ENCODE measurements at regions not wholly inside any gene's neighbourhood (a gene's known extent, or its start where the extent isn't known, plus 50 kb on each side); places are given as distances from the start of the nearest gene placed in this dataset.

DNA sequence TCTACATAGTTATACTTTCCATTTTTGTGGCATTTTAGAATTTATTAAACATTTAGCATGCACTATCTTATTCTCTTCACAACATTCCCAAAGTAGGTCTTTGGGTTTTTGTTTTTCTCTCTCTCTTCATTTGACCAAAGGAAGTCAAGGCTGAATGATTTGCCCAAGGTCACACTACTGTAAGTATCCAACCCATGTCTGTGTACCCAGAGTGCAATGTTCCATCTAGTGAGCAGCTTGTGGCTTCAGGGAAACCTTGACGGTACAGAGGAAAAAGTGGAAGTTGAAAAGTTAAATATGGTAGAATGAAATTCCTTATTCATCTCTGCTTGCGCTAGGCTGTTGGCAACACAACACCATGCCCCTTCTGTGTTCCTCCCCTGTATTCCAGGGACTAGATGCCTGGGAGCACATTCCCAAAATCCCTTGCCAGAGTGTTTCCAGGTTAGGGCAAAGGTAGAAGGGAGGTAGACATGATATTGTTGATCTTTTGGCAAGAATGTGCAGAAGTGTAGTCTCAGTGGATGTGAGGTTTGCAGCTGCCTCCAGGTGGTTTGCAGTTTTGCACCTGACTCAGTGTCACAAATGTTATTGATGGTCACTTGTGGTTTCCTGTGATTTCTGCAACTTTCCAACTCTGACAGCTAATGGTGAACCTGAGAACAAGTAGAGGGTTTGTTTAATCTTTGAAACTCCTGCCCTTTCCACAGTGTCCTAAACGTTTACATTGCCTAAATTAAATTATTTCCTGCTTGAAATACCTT is 196.7 kb downstream of the RMST start:
- Mint-ChIP-seq H3K4me1 (ENCODE audit: low read depth, unreplicated experiment) (no peaks in the 10 kb centered on the region), H3K27me3 (ENCODE audit: unreplicated experiment) (no peaks in the 10 kb centered on the region), H3K27ac (ENCODE audit: unreplicated experiment) (no peak overlapping the region), H3K36me3 (ENCODE audit: unreplicated experiment) (peaks cover 8% of the 10 kb centered on the region), H3K9me3 (ENCODE audit: unreplicated experiment) (peaks cover 5% of the 10 kb centered on the region), H3K4me3 (ENCODE audit: unreplicated experiment) (no peak overlapping the region)
- TF ChIP-seq, protein P1, sequence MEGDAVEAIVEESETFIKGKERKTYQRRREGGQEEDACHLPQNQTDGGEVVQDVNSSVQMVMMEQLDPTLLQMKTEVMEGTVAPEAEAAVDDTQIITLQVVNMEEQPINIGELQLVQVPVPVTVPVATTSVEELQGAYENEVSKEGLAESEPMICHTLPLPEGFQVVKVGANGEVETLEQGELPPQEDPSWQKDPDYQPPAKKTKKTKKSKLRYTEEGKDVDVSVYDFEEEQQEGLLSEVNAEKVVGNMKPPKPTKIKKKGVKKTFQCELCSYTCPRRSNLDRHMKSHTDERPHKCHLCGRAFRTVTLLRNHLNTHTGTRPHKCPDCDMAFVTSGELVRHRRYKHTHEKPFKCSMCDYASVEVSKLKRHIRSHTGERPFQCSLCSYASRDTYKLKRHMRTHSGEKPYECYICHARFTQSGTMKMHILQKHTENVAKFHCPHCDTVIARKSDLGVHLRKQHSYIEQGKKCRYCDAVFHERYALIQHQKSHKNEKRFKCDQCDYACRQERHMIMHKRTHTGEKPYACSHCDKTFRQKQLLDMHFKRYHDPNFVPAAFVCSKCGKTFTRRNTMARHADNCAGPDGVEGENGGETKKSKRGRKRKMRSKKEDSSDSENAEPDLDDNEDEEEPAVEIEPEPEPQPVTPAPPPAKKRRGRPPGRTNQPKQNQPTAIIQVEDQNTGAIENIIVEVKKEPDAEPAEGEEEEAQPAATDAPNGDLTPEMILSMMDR (IDR thresholded peaks at IDR 0.05; ENCODE audit: partially characterized antibody, unreplicated experiment) = no peak
- no peak for DNase-seq

DNA sequence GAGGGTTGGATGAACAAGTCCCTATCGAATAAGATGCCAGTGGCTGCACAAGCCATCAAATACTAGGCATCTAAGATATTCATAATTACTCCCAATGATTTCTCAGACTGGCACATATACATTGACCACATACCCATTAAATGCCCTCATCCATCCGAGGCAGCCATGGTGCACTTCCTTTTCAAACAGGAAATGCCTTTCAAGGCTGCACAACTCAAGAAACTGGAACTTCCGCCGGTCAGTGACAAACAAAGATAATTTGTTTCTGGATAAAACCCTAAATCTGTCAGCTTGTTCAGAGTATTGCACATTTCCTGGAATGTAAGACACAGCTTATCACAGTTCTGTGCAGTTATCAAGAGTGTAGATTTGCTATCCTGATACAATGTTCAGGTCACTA is 203.7 kb downstream of the RMST start:
- TF ChIP-seq, protein P1 (IDR thresholded peaks at IDR 0.05; ENCODE audit: partially characterized antibody, unreplicated experiment) = no peak

DNA sequence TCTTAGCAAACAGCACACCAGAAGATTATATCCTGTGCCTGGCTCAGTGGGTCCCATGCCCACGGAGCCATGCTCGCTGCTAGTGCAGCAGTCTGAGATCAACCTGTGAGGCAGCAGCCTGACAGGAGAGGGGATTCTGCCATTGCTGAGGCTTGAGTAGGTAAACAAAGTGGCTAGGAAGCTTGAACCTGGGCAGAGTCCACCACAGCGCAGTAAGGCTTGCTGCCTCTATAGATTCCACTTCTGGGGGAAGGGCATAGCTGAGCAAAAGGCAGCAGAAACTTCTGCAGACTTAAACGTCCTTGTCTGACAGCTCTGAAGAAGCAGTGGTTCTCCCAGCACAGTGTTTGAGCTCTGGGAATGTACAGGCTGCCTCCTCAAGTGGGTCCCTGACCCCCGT is 210.3 kb downstream of the RMST start:
- H3K4me1 Mint-ChIP-seq (ENCODE audit: low read depth, unreplicated experiment) = no peaks in the 10 kb centered on the region
- H3K9me3 Mint-ChIP-seq (ENCODE audit: unreplicated experiment) = peaks cover 4% of the 10 kb centered on the region
- DNase-seq = no peak
- H3K36me3 Mint-ChIP-seq (ENCODE audit: unreplicated experiment) = peaks cover 4% of the 10 kb centered on the region
- TF ChIP-seq, protein P1 (IDR thresholded peaks at IDR 0.05; ENCODE audit: partially characterized antibody, unreplicated experiment) = no peak
- no peaks in the 10 kb centered on the region for H3K27me3 Mint-ChIP-seq (ENCODE audit: unreplicated experiment)
- H3K27ac Mint-ChIP-seq (ENCODE audit: unreplicated experiment) = no peak overlapping the region
- H3K4me3 Mint-ChIP-seq (ENCODE audit: unreplicated experiment) = no peak overlapping the region

More for the DNA sequence above, 203.7 kb downstream of the RMST start:
- H3K36me3 Mint-ChIP-seq (ENCODE audit: unreplicated experiment) = peaks cover 8% of the 10 kb centered on the region
- H3K9me3 Mint-ChIP-seq (ENCODE audit: unreplicated experiment) = peaks cover 3% of the 10 kb centered on the region
- no peaks in the 10 kb centered on the region for H3K27me3 Mint-ChIP-seq (ENCODE audit: unreplicated experiment)
- no peak overlapping the region for H3K27ac Mint-ChIP-seq (ENCODE audit: unreplicated experiment)
- no peak for DNase-seq
- H3K4me3 Mint-ChIP-seq (ENCODE audit: unreplicated experiment) = no peak overlapping the region
- no peaks in the 10 kb centered on the region for H3K4me1 Mint-ChIP-seq (ENCODE audit: low read depth, unreplicated experiment)

DNA sequence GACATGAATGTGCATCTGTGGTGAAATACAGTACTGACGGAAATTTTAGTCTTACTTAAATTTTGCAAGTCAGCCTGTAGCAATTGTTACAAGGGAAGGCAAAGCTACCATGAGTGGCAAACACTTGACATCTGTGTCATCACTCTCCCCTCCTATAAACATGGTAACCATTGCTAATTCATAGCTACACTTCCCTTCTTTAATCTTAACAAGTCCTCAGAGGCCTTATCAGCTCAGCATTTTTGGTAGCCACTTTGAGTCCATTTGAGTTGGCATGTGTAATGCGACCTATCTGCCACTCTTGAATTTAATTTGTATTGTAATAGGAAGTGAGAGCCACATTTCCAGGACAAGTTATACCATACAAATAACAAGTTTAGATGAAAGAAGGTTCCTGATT is 218.1 kb downstream of the RMST start:
- H3K4me3 Mint-ChIP-seq (ENCODE audit: unreplicated experiment) = no peak overlapping the region
- H3K27me3 Mint-ChIP-seq (ENCODE audit: unreplicated experiment) = no peaks in the 10 kb centered on the region
- no peaks in the 10 kb centered on the region for H3K36me3 Mint-ChIP-seq (ENCODE audit: unreplicated experiment)
- TF ChIP-seq, protein P1 (IDR thresholded peaks at IDR 0.05; ENCODE audit: partially characterized antibody, unreplicated experiment) = no peak
- H3K27ac Mint-ChIP-seq (ENCODE audit: unreplicated experiment) = no peak overlapping the region
- DNase-seq = no peak
- H3K9me3 Mint-ChIP-seq (ENCODE audit: unreplicated experiment) = no peaks in the 10 kb centered on the region
- H3K4me1 Mint-ChIP-seq (ENCODE audit: low read depth, unreplicated experiment) = no peaks in the 10 kb centered on the region

Measured in glutamatergic neuron (in vitro differentiated cells).